ENCODE measurements at regions not wholly inside any gene's neighbourhood (a gene's known extent, or its start where the extent isn't known, plus 50 kb on each side); places are given as distances from the start of the nearest gene placed in this dataset.

- CTCF ChIA-PET: interaction anchor here (0.9 to 1.5 kb wide), 2 partner anchors 12 to 23 kb away, joined by 3 read pairs; no protein-coding TSS in a partner anchor
- TF ChIP-seq POLR2AphosphoS5 (IDR thresholded peaks at IDR 0.05; ENCODE audit: insufficient read depth, low read depth, low read length) (no peak), GATA2 (IDR thresholded peaks at IDR 0.05; ENCODE audit: insufficient read depth, insufficient read length, low read depth, low read length) (no peak), EZH2 (IDR thresholded peaks at IDR 0.05; ENCODE audit: borderline replicate concordance, low read depth, low read length, severe bottlenecking) (no peak), JUN (IDR thresholded peaks at IDR 0.05; ENCODE audit: borderline replicate concordance, insufficient read depth, insufficient read length, low read depth) (no peak), POLR2A (IDR thresholded peaks at IDR 0.05; ENCODE audit: low read depth, low read length) (no peak), FOS (IDR thresholded peaks at IDR 0.05; ENCODE audit: borderline replicate concordance, insufficient read depth, low read length) (no peak), CTCF (IDR thresholded peaks at IDR 0.05; ENCODE audit: extremely low read depth in 1 of 2, insufficient read depth in 1 of 2, low read depth in 1 of 2, low read length in 2 of 2) (no peak), MYC (IDR thresholded peaks at IDR 0.05; ENCODE audit: low read depth, low read length) (no peak), MAX (IDR thresholded peaks at IDR 0.05; ENCODE audit: insufficient read depth, insufficient read length) (no peak)
Observed at GRCh38 chr13:34681405-34681955, 260.6 kb upstream of the NBEA start.

More at GRCh38 chr13:34681405-34681955, 260.6 kb upstream of the NBEA start:
- Histone ChIP-seq H3K36me3 (ENCODE audit: control insufficient read depth in 2 of 2, extremely low read depth in 1 of 2, insufficient read depth in 2 of 2, low read length in 2 of 2) (no peaks in the 10 kb centered on the region), H4K20me1 (replicated peaks; ENCODE audit: control insufficient read depth, extremely low read depth, insufficient read depth, low read length) (no peaks in the 10 kb centered on the region), H3K79me2 (ENCODE audit: control insufficient read depth, insufficient read depth, low read length) (no peaks in the 10 kb centered on the region), H3K27ac (ENCODE audit: insufficient read depth, low read depth, low read length) (no peak overlapping the region), H3K9me1 (replicated peaks; ENCODE audit: control insufficient read depth, extremely low read depth, insufficient read depth, low read length) (no peaks in the 10 kb centered on the region), H2AFZ (ENCODE audit: low read depth, low read length) (no peak overlapping the region), H3K27me3 (ENCODE audit: control insufficient read depth in 2 of 2, insufficient read depth in 2 of 2, low read length in 2 of 2) (no peaks in the 10 kb centered on the region), H3K4me1 (ENCODE audit: control insufficient read depth, extremely low read depth, insufficient read depth, low read length) (no peaks in the 10 kb centered on the region), H3K4me2 (ENCODE audit: insufficient read depth, low read length) (no peak overlapping the region), H3K9me3 (replicated peaks; ENCODE audit: control insufficient read depth, insufficient read depth, low read length) (no peaks in the 10 kb centered on the region), H3K4me3 (replicated peaks in 1 of 3; ENCODE audit: insufficient read depth in 1 of 3, low read depth in 1 of 3, low read length in 3 of 3) (no peak overlapping the region), H3K9ac (replicated peaks; ENCODE audit: extremely low read depth, insufficient read depth, low read length) (no peak overlapping the region)
- intact Hi-C loops (cut with micrococcal nuclease): no loop called here
- FAIRE-seq: no peak
- POLR2A ChIA-PET: no interaction called here
- BruUV-seq (replicated peaks): no TSS peak
- no peak for DNase-seq (ENCODE audit: low read depth, low spot score)
- dilution Hi-C loops (cut with MboI; ENCODE audit: extremely low pct_ligation_motif_present, low sequenced_read_pairs): no loop called here
